ENCODE measurements at regions not wholly inside any gene's neighbourhood (a gene's known extent, or its start where the extent isn't known, plus 50 kb on each side); places are given as distances from the start of the nearest gene placed in this dataset.

GRCh38 chr13:107119989-107120881, 552.3 kb upstream of the ARGLU1 start:
- H3K4me3 ChIP-seq (ENCODE audit: low read depth in 1 of 2, low read length in 2 of 2), result no peak overlapping the region
- H3K4me1 ChIP-seq (ENCODE audit: control insufficient read depth in 1 of 2, insufficient read depth in 2 of 2, low read length in 2 of 2), result no peaks in the 10 kb centered on the region
- H3K27ac ChIP-seq (ENCODE audit: low read length), result no peak overlapping the region
- no peaks in the 10 kb centered on the region for H3K27me3 ChIP-seq (ENCODE audit: low read depth, low read length)
- H3K9me3 ChIP-seq (ENCODE audit: control insufficient read depth in 1 of 2, low read length in 2 of 2), result no peaks in the 10 kb centered on the region
- no peaks in the 10 kb centered on the region for H3K36me3 ChIP-seq (ENCODE audit: control insufficient read depth in 1 of 2, insufficient read depth in 2 of 2, low read length in 2 of 2)

DNA sequence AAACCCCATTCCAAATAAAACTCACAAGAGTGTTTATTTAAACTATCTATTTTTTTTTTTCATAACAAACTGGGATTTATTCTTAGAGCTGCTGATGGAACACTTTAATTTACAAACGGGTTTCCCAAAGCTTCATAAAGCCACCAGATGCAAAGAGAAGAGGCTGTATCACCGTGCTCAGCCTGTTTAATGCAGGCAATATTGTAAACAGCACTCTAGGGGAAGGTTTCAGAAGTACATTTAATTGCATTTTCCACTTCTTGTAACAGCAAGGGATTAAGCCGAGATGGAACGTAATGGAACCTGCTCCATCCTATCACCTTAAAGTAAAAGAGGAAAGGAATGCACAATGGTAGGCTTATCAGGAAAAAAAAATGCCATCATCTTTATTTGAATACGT, 550.6 kb upstream of the ARGLU1 start:
- H3K27ac ChIP-seq (ENCODE audit: low read length), result no peak overlapping the region
- no peaks in the 10 kb centered on the region for H3K27me3 ChIP-seq (ENCODE audit: low read depth, low read length)
- H3K4me1 ChIP-seq (ENCODE audit: control insufficient read depth in 1 of 2, insufficient read depth in 2 of 2, low read length in 2 of 2), result no peaks in the 10 kb centered on the region
- no peaks in the 10 kb centered on the region for H3K9me3 ChIP-seq (ENCODE audit: control insufficient read depth in 1 of 2, low read length in 2 of 2)
- no peaks in the 10 kb centered on the region for H3K36me3 ChIP-seq (ENCODE audit: control insufficient read depth in 1 of 2, insufficient read depth in 2 of 2, low read length in 2 of 2)
- H3K4me3 ChIP-seq (ENCODE audit: low read depth in 1 of 2, low read length in 2 of 2), result no peak overlapping the region

DNA sequence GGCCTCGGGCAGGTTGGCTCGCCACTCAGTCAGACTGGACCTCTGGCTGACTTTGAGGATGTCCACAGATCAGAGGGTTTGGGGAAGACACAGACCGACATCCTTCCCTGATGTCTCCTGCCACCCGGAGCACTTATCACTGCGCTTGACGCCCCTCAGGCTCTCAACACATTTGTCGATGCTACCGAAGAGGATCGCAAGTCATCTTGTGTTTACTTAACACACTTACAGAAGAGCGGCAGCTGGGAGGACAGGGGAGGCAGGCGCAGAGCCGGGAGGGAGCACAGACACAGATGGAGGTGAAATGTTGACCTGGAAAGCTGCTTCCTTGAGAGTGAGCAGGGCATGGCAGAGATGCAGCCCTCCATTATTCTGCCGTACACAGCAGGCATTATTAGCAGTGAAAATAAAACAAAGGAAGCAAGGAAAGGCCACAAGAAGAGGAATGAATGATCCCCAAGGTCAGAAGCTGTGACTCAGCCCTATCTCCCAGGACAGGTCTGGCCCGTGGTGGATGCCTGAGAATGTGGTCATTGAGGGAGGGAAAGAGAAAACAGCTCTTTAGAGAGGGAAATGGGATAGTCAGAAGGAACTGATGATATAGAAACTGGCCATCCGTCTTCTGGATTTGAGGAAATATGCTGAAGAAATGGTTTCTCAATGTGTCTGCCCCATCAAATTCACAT, 549.5 kb upstream of the ARGLU1 start:
- no peaks in the 10 kb centered on the region for H3K36me3 ChIP-seq (ENCODE audit: control insufficient read depth in 1 of 2, insufficient read depth in 2 of 2, low read length in 2 of 2)
- H3K27me3 ChIP-seq (ENCODE audit: low read depth, low read length), result no peaks in the 10 kb centered on the region
- H3K4me3 ChIP-seq (ENCODE audit: low read depth in 1 of 2, low read length in 2 of 2), result no peak overlapping the region
- no peaks in the 10 kb centered on the region for H3K9me3 ChIP-seq (ENCODE audit: control insufficient read depth in 1 of 2, low read length in 2 of 2)
- no peaks in the 10 kb centered on the region for H3K4me1 ChIP-seq (ENCODE audit: control insufficient read depth in 1 of 2, insufficient read depth in 2 of 2, low read length in 2 of 2)
- no peak overlapping the region for H3K27ac ChIP-seq (ENCODE audit: low read length)

- H3K36me3 ChIP-seq (ENCODE audit: control insufficient read depth in 1 of 2, insufficient read depth in 2 of 2, low read length in 2 of 2), result no peaks in the 10 kb centered on the region
- peaks cover 0 to 5% of the 10 kb centered on the region in 2 donors for H3K9me3 ChIP-seq (ENCODE audit: control insufficient read depth in 1 of 2, low read length in 2 of 2)
- H3K4me1 ChIP-seq (ENCODE audit: control insufficient read depth in 1 of 2, insufficient read depth in 2 of 2, low read length in 2 of 2), result no peaks in the 10 kb centered on the region
- no peaks in the 10 kb centered on the region for H3K27me3 ChIP-seq (ENCODE audit: low read depth, low read length)
- H3K4me3 ChIP-seq (ENCODE audit: low read depth in 1 of 2, low read length in 2 of 2), result no peak overlapping the region
- H3K27ac ChIP-seq (ENCODE audit: low read length), result no peak overlapping the region
Measured at GRCh38 chr13:107113387-107113786, 545.5 kb upstream of the ARGLU1 start.

GRCh38 chr13:107111248-107111647, 543.3 kb upstream of the ARGLU1 start:
- H3K4me3 ChIP-seq (ENCODE audit: low read depth in 1 of 2, low read length in 2 of 2), result no peak overlapping the region
- H3K27me3 ChIP-seq (ENCODE audit: low read depth, low read length), result no peaks in the 10 kb centered on the region
- H3K9me3 ChIP-seq (ENCODE audit: control insufficient read depth in 1 of 2, low read length in 2 of 2), result peaks cover 0 to 5% of the 10 kb centered on the region in 2 donors
- H3K36me3 ChIP-seq (ENCODE audit: control insufficient read depth in 1 of 2, insufficient read depth in 2 of 2, low read length in 2 of 2), result no peaks in the 10 kb centered on the region
- H3K4me1 ChIP-seq (ENCODE audit: control insufficient read depth in 1 of 2, insufficient read depth in 2 of 2, low read length in 2 of 2), result no peaks in the 10 kb centered on the region
- no peak overlapping the region for H3K27ac ChIP-seq (ENCODE audit: low read length)

DNA sequence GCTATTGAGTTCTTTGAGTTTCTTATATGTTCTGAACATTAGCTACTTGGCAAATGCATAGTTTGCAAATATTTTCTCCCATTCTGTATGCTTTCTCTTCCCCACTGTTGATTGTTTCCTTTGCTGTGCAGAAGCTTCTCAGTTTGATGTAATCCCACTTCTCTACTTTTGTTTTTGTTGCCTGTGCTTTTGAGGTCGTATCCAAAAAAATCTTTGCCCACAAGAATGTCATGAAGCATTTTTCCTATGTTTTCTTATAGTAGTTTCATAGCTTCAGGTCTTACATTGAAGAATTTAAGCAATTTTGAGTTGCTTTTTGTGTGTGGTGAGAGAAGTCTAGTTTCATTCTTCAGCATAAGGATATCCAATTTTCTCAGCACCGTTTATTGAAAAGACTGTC, 536.7 kb upstream of the ARGLU1 start:
- no peaks in the 10 kb centered on the region for H3K27me3 ChIP-seq (ENCODE audit: low read depth, low read length)
- H3K36me3 ChIP-seq (ENCODE audit: control insufficient read depth in 1 of 2, insufficient read depth in 2 of 2, low read length in 2 of 2), result no peaks in the 10 kb centered on the region
- no peak overlapping the region for H3K27ac ChIP-seq (ENCODE audit: low read length)
- peaks cover 0 to 5% of the 10 kb centered on the region in 2 donors for H3K9me3 ChIP-seq (ENCODE audit: control insufficient read depth in 1 of 2, low read length in 2 of 2)
- H3K4me3 ChIP-seq (ENCODE audit: low read depth in 1 of 2, low read length in 2 of 2), result no peak overlapping the region
- H3K4me1 ChIP-seq (ENCODE audit: control insufficient read depth in 1 of 2, insufficient read depth in 2 of 2, low read length in 2 of 2), result no peaks in the 10 kb centered on the region

DNA sequence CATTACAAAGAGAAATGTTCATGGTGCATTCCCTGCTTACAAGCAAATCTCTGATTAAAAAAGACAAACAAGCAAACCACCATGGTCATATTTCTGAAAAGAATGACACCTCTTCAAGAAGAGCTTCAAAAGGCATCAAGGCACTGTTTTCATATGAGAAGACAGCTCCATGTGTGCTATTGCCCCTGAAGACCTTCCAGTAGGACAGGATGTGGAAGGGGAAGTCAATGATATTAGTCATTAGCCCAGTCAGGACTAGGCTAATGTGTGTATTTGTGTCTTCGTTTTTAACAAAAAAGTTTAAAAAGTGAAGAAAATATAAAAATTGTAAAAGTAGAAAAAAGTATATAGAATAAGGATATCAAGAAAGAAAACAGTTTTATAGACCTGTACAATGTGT, 534.7 kb upstream of the ARGLU1 start:
- Histone ChIP-seq H3K27ac (ENCODE audit: low read length) (no peak overlapping the region), H3K27me3 (ENCODE audit: low read depth, low read length) (no peaks in the 10 kb centered on the region), H3K4me1 (ENCODE audit: control insufficient read depth in 1 of 2, insufficient read depth in 2 of 2, low read length in 2 of 2) (no peaks in the 10 kb centered on the region), H3K36me3 (ENCODE audit: control insufficient read depth in 1 of 2, insufficient read depth in 2 of 2, low read length in 2 of 2) (no peaks in the 10 kb centered on the region), H3K4me3 (ENCODE audit: low read depth in 1 of 2, low read length in 2 of 2) (no peak overlapping the region), H3K9me3 (ENCODE audit: control insufficient read depth in 1 of 2, low read length in 2 of 2) (no peaks in the 10 kb centered on the region)

- Histone ChIP-seq H3K4me1 (ENCODE audit: control insufficient read depth in 1 of 2, insufficient read depth in 2 of 2, low read length in 2 of 2) (no peaks in the 10 kb centered on the region), H3K9me3 (ENCODE audit: control insufficient read depth in 1 of 2, low read length in 2 of 2) (no peaks in the 10 kb centered on the region), H3K27me3 (ENCODE audit: low read depth, low read length) (no peaks in the 10 kb centered on the region), H3K27ac (ENCODE audit: low read length) (no peak overlapping the region), H3K4me3 (ENCODE audit: low read depth in 1 of 2, low read length in 2 of 2) (no peak overlapping the region), H3K36me3 (ENCODE audit: control insufficient read depth in 1 of 2, insufficient read depth in 2 of 2, low read length in 2 of 2) (no peaks in the 10 kb centered on the region)
Measured at GRCh38 chr13:107099661-107100060, 531.7 kb upstream of the ARGLU1 start.

GRCh38 chr13:107097916-107098315, 530.0 kb upstream of the ARGLU1 start:
- H3K27ac ChIP-seq (ENCODE audit: low read length), result no peak overlapping the region
- H3K36me3 ChIP-seq (ENCODE audit: control insufficient read depth in 1 of 2, insufficient read depth in 2 of 2, low read length in 2 of 2), result no peaks in the 10 kb centered on the region
- no peak overlapping the region for H3K4me3 ChIP-seq (ENCODE audit: low read depth in 1 of 2, low read length in 2 of 2)
- no peaks in the 10 kb centered on the region for H3K27me3 ChIP-seq (ENCODE audit: low read depth, low read length)
- H3K9me3 ChIP-seq (ENCODE audit: control insufficient read depth in 1 of 2, low read length in 2 of 2), result no peaks in the 10 kb centered on the region
- no peaks in the 10 kb centered on the region for H3K4me1 ChIP-seq (ENCODE audit: control insufficient read depth in 1 of 2, insufficient read depth in 2 of 2, low read length in 2 of 2)

- no peaks in the 10 kb centered on the region for H3K9me3 ChIP-seq (ENCODE audit: control insufficient read depth in 1 of 2, low read length in 2 of 2)
- H3K4me3 ChIP-seq (ENCODE audit: low read depth in 1 of 2, low read length in 2 of 2), result no peak overlapping the region
- no peaks in the 10 kb centered on the region for H3K27me3 ChIP-seq (ENCODE audit: low read depth, low read length)
- no peaks in the 10 kb centered on the region for H3K36me3 ChIP-seq (ENCODE audit: control insufficient read depth in 1 of 2, insufficient read depth in 2 of 2, low read length in 2 of 2)
- no peaks in the 10 kb centered on the region for H3K4me1 ChIP-seq (ENCODE audit: control insufficient read depth in 1 of 2, insufficient read depth in 2 of 2, low read length in 2 of 2)
- no peak overlapping the region for H3K27ac ChIP-seq (ENCODE audit: low read length)
Measured at GRCh38 chr13:107095876-107096275, 527.9 kb upstream of the ARGLU1 start.

DNA sequence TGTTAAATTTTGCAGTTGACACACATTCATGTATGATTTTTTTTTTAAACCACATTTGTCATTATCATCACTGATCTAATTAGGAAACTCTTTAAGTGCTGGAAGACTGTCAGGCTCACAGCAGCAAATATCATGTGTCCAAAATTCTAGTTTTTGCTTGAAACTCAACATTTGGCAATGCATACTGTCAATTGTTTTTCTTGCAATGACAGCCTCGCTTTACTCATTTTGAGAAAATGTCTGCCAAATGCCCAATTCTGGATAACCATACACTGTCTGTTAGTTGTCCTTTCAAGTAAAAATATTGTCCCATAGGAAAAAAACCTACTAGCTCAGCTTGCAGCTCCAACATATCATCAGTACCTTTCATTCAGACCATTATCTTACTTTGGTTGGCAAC, 523.9 kb upstream of the ARGLU1 start:
- no peak overlapping the region for H3K4me3 ChIP-seq (ENCODE audit: low read depth in 1 of 2, low read length in 2 of 2)
- no peak overlapping the region for H3K27ac ChIP-seq (ENCODE audit: low read length)
- H3K36me3 ChIP-seq (ENCODE audit: control insufficient read depth in 1 of 2, insufficient read depth in 2 of 2, low read length in 2 of 2), result no peaks in the 10 kb centered on the region
- H3K27me3 ChIP-seq (ENCODE audit: low read depth, low read length), result no peaks in the 10 kb centered on the region
- no peaks in the 10 kb centered on the region for H3K9me3 ChIP-seq (ENCODE audit: control insufficient read depth in 1 of 2, low read length in 2 of 2)
- H3K4me1 ChIP-seq (ENCODE audit: control insufficient read depth in 1 of 2, insufficient read depth in 2 of 2, low read length in 2 of 2), result no peaks in the 10 kb centered on the region
